HG02973 (cell line): ENCODE measurements at regions not wholly inside any gene's neighbourhood (a gene's known extent, or its start where the extent isn't known, plus 50 kb on each side); places are given as distances from the start of the nearest gene placed in this dataset.
"Not testable (repeated sequence)": the region's sequence is repeated elsewhere in the genome, so short reads cannot be mapped to it uniquely, and the experiment has no call there.

Experiments
- ATAC-seq: cut with Tn5 transposase; IDR thresholded peaks from one replicate; pipeline ENCODE4 v1.9.1; 2021; ENCODE audit warnings: moderate library complexity; ENCODE audit not compliant: unreplicated experiment

GRCh38 chr12:105622846-105623736 lies 292.6 kb downstream of the C12orf75 start:
- ATAC-seq: no peak

- ATAC-seq: no peak
Observed at GRCh38 chr12:105626653-105627052, 296.2 kb downstream of the C12orf75 start.

GRCh38 chr12:105637470-105637869 lies 307.0 kb downstream of the C12orf75 start:
- ATAC-seq: no peak

- no peak for ATAC-seq
Observed at GRCh38 chr12:105640761-105641160, 310.3 kb downstream of the C12orf75 start.

GRCh38 chr12:105641749-105642148 lies 311.3 kb downstream of the C12orf75 start:
- no peak for ATAC-seq

GRCh38 chr12:105644770-105645169 lies 314.3 kb downstream of the C12orf75 start:
- no peak for ATAC-seq

GRCh38 chr12:105654606-105655005 lies 324.1 kb downstream of the C12orf75 start:
- no peak for ATAC-seq

GRCh38 chr12:105658389-105658788 lies 327.9 kb downstream of the C12orf75 start:
- ATAC-seq: no peak

- no peak for ATAC-seq
Observed at GRCh38 chr12:105659355-105660075, 329.0 kb downstream of the C12orf75 start.

- ATAC-seq: not testable (repeated sequence)
Observed at GRCh38 chr12:105664765-105665164, 334.3 kb downstream of the C12orf75 start.

- ATAC-seq: no peak
Observed at GRCh38 chr12:105665366-105665765, 334.9 kb downstream of the C12orf75 start.

- no peak for ATAC-seq
Observed at GRCh38 chr12:105667973-105668743, 337.7 kb downstream of the C12orf75 start.

GRCh38 chr12:105670672-105671071 lies 340.2 kb downstream of the C12orf75 start:
- ATAC-seq: no peak

- no peak for ATAC-seq
Observed at GRCh38 chr12:105671720-105672119, 341.2 kb downstream of the C12orf75 start.

- no peak for ATAC-seq
Observed at GRCh38 chr12:105672121-105672975, 341.9 kb downstream of the C12orf75 start.

GRCh38 chr12:105674871-105675699 lies 344.6 kb downstream of the C12orf75 start:
- no peak for ATAC-seq

GRCh38 chr12:105676694-105677093 lies 346.2 kb downstream of the C12orf75 start:
- no peak for ATAC-seq

GRCh38 chr12:105677672-105678071 lies 347.2 kb downstream of the C12orf75 start:
- ATAC-seq: no peak

- ATAC-seq: no peak
Observed at GRCh38 chr12:105679982-105680381, 349.5 kb downstream of the C12orf75 start.
